ENCODE measurements at regions not wholly inside any gene's neighbourhood (a gene's known extent, or its start where the extent isn't known, plus 50 kb on each side); places are given as distances from the start of the nearest gene placed in this dataset.

DNA sequence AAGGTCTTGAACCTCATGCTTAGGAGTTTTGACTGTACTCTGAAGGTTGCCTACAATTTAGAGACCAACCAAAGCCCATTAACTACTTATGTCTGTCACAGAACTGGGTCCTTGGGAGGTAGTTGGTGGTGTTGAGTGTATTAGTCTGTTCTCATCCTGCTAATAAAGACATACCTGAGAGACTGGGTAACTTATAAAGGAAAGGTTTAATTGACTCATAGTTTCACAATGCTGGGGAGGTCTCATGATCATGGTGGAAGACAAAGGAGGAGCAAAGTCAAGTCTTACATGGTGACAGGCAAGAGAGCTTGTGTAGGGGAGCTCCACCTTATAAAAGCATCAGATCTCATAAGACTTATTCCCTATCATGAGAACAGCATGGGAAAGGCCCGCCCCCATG is 319.6 kb upstream of the ZMIZ1 start:
- H3K27ac ChIP-seq = no peak overlapping the region
- no peak overlapping the region for H3K4me3 ChIP-seq

DNA sequence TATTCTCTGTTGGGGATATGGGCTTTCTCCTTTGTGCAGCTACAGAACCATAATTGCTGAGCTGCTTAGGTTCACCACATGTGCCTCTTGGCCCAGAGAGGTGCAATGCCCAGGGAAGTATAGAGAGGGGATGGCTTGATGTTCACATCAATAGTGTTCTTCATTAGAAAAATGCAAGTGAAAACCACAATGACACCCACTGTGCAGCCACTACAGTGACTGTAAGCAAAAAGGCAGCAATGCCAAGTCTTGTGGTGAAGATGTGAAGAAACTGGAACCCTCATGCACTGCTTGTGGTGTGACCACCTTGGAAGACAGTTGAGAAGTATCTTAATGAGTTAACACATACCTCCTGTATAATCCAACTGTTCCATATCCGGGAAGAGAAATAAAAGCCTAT is 318.9 kb upstream of the ZMIZ1 start:
- Histone ChIP-seq H3K36me3 (no peaks in the 10 kb centered on the region), H3K4me3 (no peak overlapping the region), H3K4me1 (peaks cover 0 to 13% (median 2%) of the 10 kb centered on the region in 4 donors), H3K27me3 (no peaks in the 10 kb centered on the region), H3K27ac (no peak overlapping the region), H3K9me3 (no peaks in the 10 kb centered on the region)
- no peak for DNase-seq (ENCODE audit: low spot score in 2 of 2)
- TF ChIP-seq POLR2A (IDR thresholded peaks at IDR 0.05) = no peak
- no peak for TF ChIP-seq EP300 (IDR thresholded peaks at IDR 0.05)
- TF ChIP-seq, protein P1, sequence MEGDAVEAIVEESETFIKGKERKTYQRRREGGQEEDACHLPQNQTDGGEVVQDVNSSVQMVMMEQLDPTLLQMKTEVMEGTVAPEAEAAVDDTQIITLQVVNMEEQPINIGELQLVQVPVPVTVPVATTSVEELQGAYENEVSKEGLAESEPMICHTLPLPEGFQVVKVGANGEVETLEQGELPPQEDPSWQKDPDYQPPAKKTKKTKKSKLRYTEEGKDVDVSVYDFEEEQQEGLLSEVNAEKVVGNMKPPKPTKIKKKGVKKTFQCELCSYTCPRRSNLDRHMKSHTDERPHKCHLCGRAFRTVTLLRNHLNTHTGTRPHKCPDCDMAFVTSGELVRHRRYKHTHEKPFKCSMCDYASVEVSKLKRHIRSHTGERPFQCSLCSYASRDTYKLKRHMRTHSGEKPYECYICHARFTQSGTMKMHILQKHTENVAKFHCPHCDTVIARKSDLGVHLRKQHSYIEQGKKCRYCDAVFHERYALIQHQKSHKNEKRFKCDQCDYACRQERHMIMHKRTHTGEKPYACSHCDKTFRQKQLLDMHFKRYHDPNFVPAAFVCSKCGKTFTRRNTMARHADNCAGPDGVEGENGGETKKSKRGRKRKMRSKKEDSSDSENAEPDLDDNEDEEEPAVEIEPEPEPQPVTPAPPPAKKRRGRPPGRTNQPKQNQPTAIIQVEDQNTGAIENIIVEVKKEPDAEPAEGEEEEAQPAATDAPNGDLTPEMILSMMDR (IDR thresholded peaks at IDR 0.05) = no peak
- WGBS, 2 donors = 64 to 67% methylated on average over 1 of the region's 1 CpG

More for the DNA sequence above, 319.6 kb upstream of the ZMIZ1 start:
- H3K4me1 ChIP-seq = peaks cover 0 to 20% (median 3%) of the 10 kb centered on the region in 4 donors
- H3K27me3 ChIP-seq = no peaks in the 10 kb centered on the region
- H3K36me3 ChIP-seq = no peaks in the 10 kb centered on the region
- no peaks in the 10 kb centered on the region for H3K9me3 ChIP-seq
- TF ChIP-seq EP300 (IDR thresholded peaks at IDR 0.05) (no peak), POLR2A (IDR thresholded peaks at IDR 0.05) (no peak)
- TF ChIP-seq, protein P1 (IDR thresholded peaks at IDR 0.05) = no peak
- WGBS, 2 donors = 93 to 95% methylated on average over 1 of the region's 1 CpG
- DNase-seq (ENCODE audit: low spot score in 2 of 2) = no peak

- WGBS, 2 donors = 70 to 72% methylated on average over 5 of the region's 5 CpGs
- Histone ChIP-seq H3K27ac (no peak overlapping the region), H3K4me1 (peaks cover 0 to 8% (median 0%) of the 10 kb centered on the region in 4 donors), H3K27me3 (no peaks in the 10 kb centered on the region), H3K9me3 (no peaks in the 10 kb centered on the region), H3K4me3 (no peak overlapping the region), H3K36me3 (no peaks in the 10 kb centered on the region)
- TF ChIP-seq, protein P1 (IDR thresholded peaks at IDR 0.05) = no peak
- TF ChIP-seq EP300 (IDR thresholded peaks at IDR 0.05) = no peak
- no peak for TF ChIP-seq POLR2A (IDR thresholded peaks at IDR 0.05)
- no peak for DNase-seq (ENCODE audit: low spot score in 2 of 2)
Observed at GRCh38 chr10:78750418-78750817, 318.3 kb upstream of the ZMIZ1 start.

GRCh38 chr10:78751716-78752115 is 317.1 kb upstream of the ZMIZ1 start:
- no peak for DNase-seq (ENCODE audit: low spot score in 2 of 2)
- H3K36me3 ChIP-seq = no peaks in the 10 kb centered on the region
- WGBS, 2 donors = 90% methylated on average over 9 of the region's 9 CpGs
- no peaks in the 10 kb centered on the region for H3K9me3 ChIP-seq
- H3K4me3 ChIP-seq = no peak overlapping the region
- H3K27ac ChIP-seq = no peak overlapping the region
- H3K4me1 ChIP-seq = peaks cover 0 to 8% (median 2%) of the 10 kb centered on the region in 4 donors
- H3K27me3 ChIP-seq = no peaks in the 10 kb centered on the region
- TF ChIP-seq POLR2A (IDR thresholded peaks at IDR 0.05) (no peak), EP300 (IDR thresholded peaks at IDR 0.05) (no peak)
- TF ChIP-seq, protein P1 (IDR thresholded peaks at IDR 0.05) = no peak

DNA sequence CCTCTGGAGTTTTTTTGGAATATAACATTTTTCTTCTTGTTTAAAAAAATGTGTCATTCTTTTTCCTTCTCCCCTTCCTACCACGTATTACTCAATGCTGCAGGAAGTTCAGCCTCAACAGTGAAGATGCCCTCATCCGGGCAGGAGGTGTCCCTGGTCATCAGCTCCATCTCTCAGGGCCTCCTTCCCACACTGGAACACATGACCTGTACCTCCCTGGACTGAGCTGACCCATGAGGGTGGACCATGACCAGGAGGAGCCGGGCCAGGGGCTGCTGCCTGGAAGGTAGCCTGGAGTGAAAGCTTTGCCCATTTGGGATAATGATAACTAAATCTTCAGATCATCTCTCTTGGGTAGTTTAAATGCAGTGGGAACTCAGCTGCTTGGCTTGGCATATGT is 316.5 kb upstream of the ZMIZ1 start:
- Histone ChIP-seq H3K36me3 (no peaks in the 10 kb centered on the region), H3K27ac (no peak overlapping the region), H3K9me3 (no peaks in the 10 kb centered on the region), H3K4me1 (peaks cover 0 to 13% (median 4%) of the 10 kb centered on the region in 4 donors), H3K4me3 (no peak overlapping the region), H3K27me3 (no peaks in the 10 kb centered on the region)
- no peak for DNase-seq (ENCODE audit: low spot score in 2 of 2)
- WGBS, 2 donors = 66 to 87% methylated on average over 3 of the region's 3 CpGs
- TF ChIP-seq, protein P1 (IDR thresholded peaks at IDR 0.05) = no peak

Data from tibial nerve (tissue), 4 donors.